OCI-LY7 (cell line): ENCODE measurements at regions not wholly inside any gene's neighbourhood (a gene's known extent, or its start where the extent isn't known, plus 50 kb on each side); places are given as distances from the start of the nearest gene placed in this dataset.

Experiments used
- BruUV-seq: library from RNA; stranded (reverse); fragments of 400-500 nt; replicated peaks from 2 replicates; lab custom pipeline; 2021; lab: Mats Ljungman, UMichigan
- CTCF ChIA-PET: fragments of 300-600 bp; sonication (Branson Sonifier 250); formaldehyde crosslinking; loops from one replicate; lab custom pipeline; 2022; ENCODE audit warnings: antibody characterized with exemption; ENCODE audit not compliant: unreplicated experiment; lab: Charles Lee
- POLR2A ChIA-PET: fragments of 300-600 bp; sonication (Branson Sonifier 250); formaldehyde crosslinking; loops from one replicate; lab custom pipeline; 2022; ENCODE audit warnings: antibody characterized with exemption; lab: Charles Lee
- DNase-seq: peaks from one replicate; pipeline ENCODE4 v3.0.0-alpha.2; 2015; ENCODE audit warnings: low spot score
- H2AFZ ChIP-seq: fragments of 200-600 bp; sonication (generic), shearing (Covaris generic); 2 replicates; pipeline ENCODE4 v1.6.1; 2014; ENCODE audit warnings: mild to moderate bottlenecking, antibody characterized with exemption, low read length, moderate library complexity
- H3K27ac ChIP-seq: fragments of 200-600 bp; sonication (generic); 2 replicates; pipeline ENCODE4 v1.5.1; 2014; ENCODE audit warnings: mixed run types, low read depth, mild to moderate bottlenecking, moderate library complexity, low read length, inconsistent platforms; ENCODE audit not compliant: poor library complexity, severe bottlenecking
- H3K36me3 ChIP-seq: fragments of 200-600 bp; sonication (generic); 2 replicates; pipeline ENCODE4 v1.6.1; 2014; ENCODE audit warnings: mild to moderate bottlenecking, antibody characterized with exemption, low read length, moderate library complexity, mixed read lengths; ENCODE audit not compliant: insufficient read depth
- H3K4me1 ChIP-seq: fragments of 200-600 bp; sonication (generic); 2 replicates; pipeline ENCODE4 v1.5.1; 2014; ENCODE audit warnings: mild to moderate bottlenecking, low read length; ENCODE audit not compliant: insufficient read depth, poor library complexity, severe bottlenecking
- H3K4me2 ChIP-seq: fragments of 200-600 bp; sonication (generic); 2 replicates; pipeline ENCODE4 v1.6.1; 2014; ENCODE audit warnings: mild to moderate bottlenecking, low read length
- H3K4me3 ChIP-seq: fragments of 200-600 bp; sonication (generic); 2 replicates; pipeline ENCODE4 v1.5.1; 2014; ENCODE audit warnings: mild to moderate bottlenecking, low read depth, low read length; ENCODE audit not compliant: poor library complexity, severe bottlenecking
- H3K79me2 ChIP-seq: fragments of 200-600 bp; sonication (generic); 2 replicates; pipeline ENCODE4 v1.6.1; 2016; ENCODE audit warnings: low read depth, mild to moderate bottlenecking, low read length, moderate library complexity, mixed read lengths; ENCODE audit not compliant: insufficient read depth
- H3K9me2 ChIP-seq: fragments of 200-600 bp; sonication (generic); 2 replicates; pipeline ENCODE4 v1.6.1; 2016; ENCODE audit warnings: mild to moderate bottlenecking, low read length, mixed read lengths; ENCODE audit not compliant: insufficient read depth
- H3K9me3 ChIP-seq: fragments of 200-600 bp; sonication (generic); 2 replicates; pipeline ENCODE4 v1.6.1; 2014; ENCODE audit warnings: mild to moderate bottlenecking, mixed run types, low read length, mixed read lengths
- H4K20me1 ChIP-seq: fragments of 200-600 bp; sonication (generic); 2 replicates; pipeline ENCODE4 v1.6.1; 2014; ENCODE audit warnings: mild to moderate bottlenecking, antibody characterized with exemption, low read length, moderate library complexity, mixed read lengths; ENCODE audit not compliant: insufficient read depth
- EZH2phosphoT487 ChIP-seq: fragments of 200-600 bp; sonication (generic); IDR thresholded peaks from 2 replicates; pipeline ENCODE4 v1.6.1; 2018; ENCODE audit warnings: low read depth, borderline replicate concordance, mild to moderate bottlenecking, mixed run types, antibody characterized with exemption, low read length, moderate library complexity, mixed read lengths
- intact Hi-C: fragments of 100-400 bp; cut with micrococcal nuclease; formaldehyde crosslinking; loops from one replicate; pipeline ENCODE4 v1.10.0; 2022; ENCODE audit not compliant: unreplicated experiment
- TF ChIP-seq, protein P1 (sequence below): fragments of 200-600 bp; sonication (generic); conservative IDR thresholded peaks from 2 replicates; pipeline ENCODE4 v1.5.1; 2014; ENCODE audit warnings: mild to moderate bottlenecking, antibody characterized with exemption, low read length, moderate library complexity, mixed read lengths

DNA sequence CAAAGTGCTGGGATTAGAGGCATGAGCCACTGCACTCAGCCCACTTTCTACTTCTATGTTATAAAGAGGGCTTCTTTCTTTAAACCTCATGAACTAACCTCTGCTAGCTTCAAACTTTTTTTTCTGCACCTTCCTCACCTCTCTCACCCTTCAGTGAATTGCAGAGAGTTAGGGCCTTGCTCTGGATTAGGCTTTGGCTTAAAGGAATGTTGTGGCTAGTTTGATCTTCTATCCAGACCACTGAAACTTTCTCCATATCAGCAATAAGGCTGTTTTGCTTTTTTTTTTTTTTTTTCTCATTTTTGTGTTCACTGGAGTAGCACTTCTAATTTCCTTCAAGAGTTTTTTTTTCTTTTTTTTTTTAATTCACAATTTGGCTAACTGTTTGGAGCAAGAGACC lies 216.4 kb upstream of the MAP3K1 start:
- no peak for DNase-seq
- no peaks in the 10 kb centered on the region for H3K4me1 ChIP-seq
- no peaks in the 10 kb centered on the region for H3K36me3 ChIP-seq
- no peak overlapping the region for H3K4me3 ChIP-seq
- H3K9me3 ChIP-seq = no peaks in the 10 kb centered on the region
- H2AFZ ChIP-seq = no peak overlapping the region
- H3K4me2 ChIP-seq = no peak overlapping the region
- no peaks in the 10 kb centered on the region for H4K20me1 ChIP-seq
- no TSS peak for BruUV-seq
- intact Hi-C loops = no loop called here
- TF ChIP-seq, protein P1, sequence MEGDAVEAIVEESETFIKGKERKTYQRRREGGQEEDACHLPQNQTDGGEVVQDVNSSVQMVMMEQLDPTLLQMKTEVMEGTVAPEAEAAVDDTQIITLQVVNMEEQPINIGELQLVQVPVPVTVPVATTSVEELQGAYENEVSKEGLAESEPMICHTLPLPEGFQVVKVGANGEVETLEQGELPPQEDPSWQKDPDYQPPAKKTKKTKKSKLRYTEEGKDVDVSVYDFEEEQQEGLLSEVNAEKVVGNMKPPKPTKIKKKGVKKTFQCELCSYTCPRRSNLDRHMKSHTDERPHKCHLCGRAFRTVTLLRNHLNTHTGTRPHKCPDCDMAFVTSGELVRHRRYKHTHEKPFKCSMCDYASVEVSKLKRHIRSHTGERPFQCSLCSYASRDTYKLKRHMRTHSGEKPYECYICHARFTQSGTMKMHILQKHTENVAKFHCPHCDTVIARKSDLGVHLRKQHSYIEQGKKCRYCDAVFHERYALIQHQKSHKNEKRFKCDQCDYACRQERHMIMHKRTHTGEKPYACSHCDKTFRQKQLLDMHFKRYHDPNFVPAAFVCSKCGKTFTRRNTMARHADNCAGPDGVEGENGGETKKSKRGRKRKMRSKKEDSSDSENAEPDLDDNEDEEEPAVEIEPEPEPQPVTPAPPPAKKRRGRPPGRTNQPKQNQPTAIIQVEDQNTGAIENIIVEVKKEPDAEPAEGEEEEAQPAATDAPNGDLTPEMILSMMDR = no peak
- TF ChIP-seq EZH2phosphoT487 = no peak
- H3K79me2 ChIP-seq = no peaks in the 10 kb centered on the region
- H3K9me2 ChIP-seq = no peaks in the 10 kb centered on the region
- ChIA-PET CTCF (no interaction called here), POLR2A (interaction anchor here (0.7 to 1.4 kb wide), 6 partner anchors 9 to 581 kb away, joined by 3 to 5 read pairs (median 4); no protein-coding TSS in a partner anchor)
- H3K27ac ChIP-seq = no peak overlapping the region

- H3K4me2 ChIP-seq = no peak overlapping the region
- no peaks in the 10 kb centered on the region for H3K9me3 ChIP-seq
- no peaks in the 10 kb centered on the region for H3K79me2 ChIP-seq
- DNase-seq = no peak
- H3K4me1 ChIP-seq = no peaks in the 10 kb centered on the region
- no peaks in the 10 kb centered on the region for H3K9me2 ChIP-seq
- H3K27ac ChIP-seq = no peak overlapping the region
- ChIA-PET POLR2A (interaction anchor here (0.6 kb wide), 1 partner anchor 54 kb away, joined by 3 read pairs; no protein-coding TSS in a partner anchor), CTCF (no interaction called here)
- no peak for TF ChIP-seq EZH2phosphoT487
- TF ChIP-seq, protein P1 = no peak
- no peaks in the 10 kb centered on the region for H4K20me1 ChIP-seq
- no peak overlapping the region for H2AFZ ChIP-seq
- H3K36me3 ChIP-seq = no peaks in the 10 kb centered on the region
- intact Hi-C loops = no loop called here
- H3K4me3 ChIP-seq = no peak overlapping the region
- BruUV-seq = no TSS peak
These were observed 219.2 kb upstream of the MAP3K1 start for GRCh38 chr5:56596155-56596554.

DNA sequence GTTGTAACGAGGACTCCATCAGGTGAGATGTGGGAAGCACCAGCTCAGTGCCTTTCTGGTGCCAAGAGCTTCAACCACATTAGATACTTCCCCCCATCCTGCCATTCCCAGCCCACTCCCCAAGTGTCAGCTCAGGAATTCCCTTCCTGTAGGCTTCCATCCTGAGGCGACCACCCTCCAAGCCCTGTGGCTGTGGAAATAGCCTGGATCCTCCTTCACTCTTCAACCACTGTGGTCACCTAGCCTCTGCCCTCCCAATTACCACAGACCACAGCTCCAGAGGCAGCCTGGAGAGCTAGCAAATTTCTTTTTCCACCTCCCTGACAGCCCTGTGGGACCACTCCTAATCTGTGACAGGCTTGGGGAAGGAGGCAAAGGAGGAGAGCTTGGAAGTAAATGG lies 219.8 kb upstream of the MAP3K1 start:
- CTCF ChIA-PET = no interaction called here
- no TSS peak for BruUV-seq
- intact Hi-C loops = no loop called here

More for the DNA sequence above, 219.8 kb upstream of the MAP3K1 start:
- H3K79me2 ChIP-seq = no peaks in the 10 kb centered on the region
- TF ChIP-seq, protein P1 = no peak
- no peak for TF ChIP-seq EZH2phosphoT487
- H3K4me2 ChIP-seq = no peak overlapping the region
- DNase-seq = no peak
- H3K27ac ChIP-seq = no peak overlapping the region
- H3K4me3 ChIP-seq = no peak overlapping the region
- POLR2A ChIA-PET = interaction anchor here (0.6 kb wide), 1 partner anchor 53 kb away, joined by 3 read pairs; no protein-coding TSS in a partner anchor
- H2AFZ ChIP-seq = no peak overlapping the region
- no peaks in the 10 kb centered on the region for H3K9me3 ChIP-seq
- no peaks in the 10 kb centered on the region for H4K20me1 ChIP-seq
- no peaks in the 10 kb centered on the region for H3K4me1 ChIP-seq
- no peaks in the 10 kb centered on the region for H3K36me3 ChIP-seq
- no peaks in the 10 kb centered on the region for H3K9me2 ChIP-seq
